ENCODE measurements at regions not wholly inside any gene's neighbourhood (a gene's known extent, or its start where the extent isn't known, plus 50 kb on each side); places are given as distances from the start of the nearest gene placed in this dataset.

DNA sequence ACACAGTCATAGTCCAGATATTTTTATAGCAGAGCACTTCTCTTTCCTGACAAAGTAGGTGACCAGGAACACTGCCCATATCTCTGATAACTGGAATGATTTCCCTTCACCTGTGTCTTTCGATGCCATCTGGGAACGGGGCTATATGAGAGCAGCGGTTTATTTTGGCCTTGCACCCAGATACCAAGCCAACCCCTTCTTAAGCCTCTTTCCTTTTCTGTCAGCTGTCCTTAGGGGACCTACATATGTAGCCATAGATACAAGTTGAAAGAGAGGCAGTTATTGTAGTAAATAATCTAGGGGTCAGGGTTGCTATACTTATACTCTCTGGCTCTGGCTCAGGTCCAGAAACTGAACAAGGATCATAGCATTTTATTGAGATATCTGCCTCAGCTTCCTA is 128.8 kb downstream of the NHLRC3 start:
- DNase-seq: no peak

GRCh38 chr13:39170711-39171110 is 132.5 kb downstream of the NHLRC3 start:
- DNase-seq: no peak

DNA sequence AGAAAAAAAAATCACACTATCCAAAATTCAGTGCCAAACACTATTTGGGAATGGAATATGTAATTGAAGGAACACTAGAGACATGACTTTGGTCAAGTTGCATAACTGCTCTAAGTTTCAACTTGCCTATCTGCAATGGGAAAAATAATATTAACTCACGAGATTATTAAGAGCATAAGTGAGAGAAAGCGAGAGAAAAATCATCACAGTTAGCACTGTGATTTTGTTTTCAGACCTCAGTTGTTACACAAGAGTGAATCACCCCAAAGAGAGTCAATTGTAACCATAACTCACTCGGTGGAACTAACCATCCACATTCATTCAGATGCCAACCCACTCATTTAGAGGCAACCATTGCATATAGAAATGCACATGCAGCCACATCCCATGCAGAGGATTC is 147.1 kb downstream of the NHLRC3 start:
- DNase-seq: no peak

- DNase-seq: no peak
These were observed 148.1 kb downstream of the NHLRC3 start for GRCh38 chr13:39186205-39186875.

DNA sequence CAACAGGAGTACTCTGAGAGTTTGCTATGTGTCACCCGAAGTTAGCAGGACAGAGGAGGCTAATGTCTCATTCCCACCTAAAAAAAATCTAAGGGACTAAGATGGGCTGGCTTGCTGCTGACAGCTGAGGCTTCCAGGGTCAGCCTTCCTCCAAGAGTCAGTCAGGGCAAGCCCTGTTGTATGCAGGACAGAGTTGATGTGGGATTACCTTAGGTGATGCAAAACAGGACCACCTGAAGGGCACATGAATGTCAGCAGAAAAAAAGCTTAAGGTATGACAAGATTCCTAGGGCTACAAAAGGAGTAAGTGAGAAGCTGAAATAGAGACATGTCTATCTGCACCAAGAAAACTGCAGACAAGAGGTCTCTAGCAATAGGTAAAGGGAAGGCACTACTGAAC is 151.5 kb downstream of the NHLRC3 start:
- no peak for DNase-seq

DNA sequence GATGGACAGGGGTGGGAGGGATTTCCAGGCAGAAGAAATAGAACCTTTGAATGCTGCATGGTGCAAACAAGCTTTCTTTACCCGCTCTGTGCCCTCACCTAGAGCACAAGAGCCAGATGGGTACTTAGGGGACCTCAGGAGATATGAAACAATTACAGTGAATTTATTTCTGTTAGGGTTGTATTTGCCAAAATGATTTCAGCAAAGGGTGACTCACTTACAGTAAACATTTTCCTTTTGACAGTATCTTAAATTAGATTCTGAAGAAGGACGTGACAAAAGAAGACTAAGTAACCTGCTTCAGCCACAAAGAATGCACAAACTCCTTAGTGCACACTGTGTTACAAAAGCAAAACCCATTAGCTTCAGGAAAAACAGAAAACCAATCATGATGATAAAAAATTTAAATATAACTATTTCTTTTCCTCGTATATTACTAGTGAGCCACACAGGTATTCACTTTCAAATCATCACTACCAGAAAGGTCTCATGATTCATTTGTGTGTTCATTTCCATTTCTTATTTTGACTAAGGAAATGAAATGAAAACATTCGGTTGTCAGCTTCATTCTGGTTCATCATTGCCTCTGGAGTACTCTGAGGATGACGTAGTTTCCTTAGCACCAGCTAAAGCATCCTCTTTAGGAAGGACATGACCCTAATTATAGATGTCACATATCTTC is 158.8 kb downstream of the NHLRC3 start:
- DNase-seq: no peak

- no peak for DNase-seq
These were observed 159.4 kb downstream of the NHLRC3 start for GRCh38 chr13:39197647-39198007.

- DNase-seq: no peak
These were observed 162.1 kb downstream of the NHLRC3 start for GRCh38 chr13:39200249-39200910.

GRCh38 chr13:39201180-39201579 is 162.9 kb downstream of the NHLRC3 start:
- DNase-seq: no peak

GRCh38 chr13:39202746-39203145 is 164.5 kb downstream of the NHLRC3 start:
- no peak for DNase-seq

- no peak for DNase-seq
These were observed 170.4 kb downstream of the NHLRC3 start for GRCh38 chr13:39208636-39209035.

- DNase-seq: no peak
These were observed 171.7 kb downstream of the NHLRC3 start for GRCh38 chr13:39209731-39210531.

GRCh38 chr13:39210961-39211534 is 172.8 kb downstream of the NHLRC3 start:
- DNase-seq: no peak

- no peak for DNase-seq
These were observed 177.7 kb downstream of the NHLRC3 start for GRCh38 chr13:39215971-39216370.

DNA sequence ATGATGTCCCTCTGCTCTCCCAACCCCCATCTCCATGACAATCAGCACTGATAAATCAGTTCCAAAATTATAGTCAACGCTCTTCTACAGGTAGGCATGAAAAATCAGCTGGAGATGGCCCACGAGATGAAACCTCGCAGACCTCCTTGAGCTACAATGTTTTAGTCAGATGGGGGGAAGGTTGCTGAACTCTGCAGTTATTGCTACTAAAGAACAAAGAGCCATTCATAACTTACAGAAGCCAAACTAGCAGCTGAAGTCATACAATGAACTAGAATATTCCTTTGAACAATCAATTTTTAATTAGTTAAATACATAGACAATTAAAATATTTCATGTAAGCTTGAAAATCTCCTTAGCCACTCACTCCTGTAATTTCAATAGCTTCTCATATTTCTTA is 179.2 kb downstream of the NHLRC3 start:
- no peak for DNase-seq

GRCh38 chr13:39224671-39225240 is 186.5 kb downstream of the NHLRC3 start:
- no peak for DNase-seq

DNA sequence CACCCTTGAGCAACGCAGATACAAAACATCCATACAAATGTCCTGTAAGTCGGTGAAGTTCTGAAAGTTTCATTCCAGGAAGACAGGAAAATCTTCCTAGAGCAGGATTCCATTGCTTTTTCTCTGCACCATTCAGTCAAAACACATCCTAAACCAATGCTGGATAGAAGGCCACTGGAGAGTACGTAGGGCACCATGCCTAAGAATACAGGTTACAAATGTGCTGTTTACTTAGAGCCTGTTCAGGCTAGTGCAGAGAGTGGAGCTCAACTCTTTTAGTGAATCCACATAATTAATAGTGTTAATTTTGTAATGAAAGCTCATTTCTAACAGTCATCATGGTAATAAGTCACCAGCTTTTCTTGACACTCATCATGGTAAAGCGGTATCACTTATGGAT is 187.6 kb downstream of the NHLRC3 start:
- no peak for DNase-seq

- DNase-seq: no peak
These were observed 188.1 kb downstream of the NHLRC3 start for GRCh38 chr13:39226359-39226758.

- DNase-seq: no peak
These were observed 194.2 kb downstream of the NHLRC3 start for GRCh38 chr13:39232401-39232980.

- DNase-seq: no peak
These were observed 194.7 kb downstream of the NHLRC3 start for GRCh38 chr13:39232999-39233398.

DNA sequence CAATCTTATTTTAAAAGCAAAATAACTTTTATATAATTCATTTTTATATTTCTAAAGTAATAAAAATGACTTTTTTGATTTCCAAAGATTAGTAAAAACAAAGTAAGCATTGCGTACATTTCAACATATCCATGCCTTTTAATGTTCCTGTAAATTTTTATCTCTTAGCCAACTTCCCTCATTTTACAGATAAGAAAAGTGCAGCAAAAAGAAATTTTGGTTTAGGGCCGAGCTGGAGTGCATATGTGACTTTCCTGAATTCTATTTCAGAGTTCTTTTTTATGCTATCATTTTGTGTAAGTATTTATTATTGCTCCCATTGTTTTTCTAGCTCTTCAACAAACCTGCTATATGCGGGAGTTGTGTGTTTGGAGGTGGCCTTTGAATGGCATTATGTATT is 195.3 kb downstream of the NHLRC3 start:
- DNase-seq: no peak

GRCh38 chr13:39244561-39245230 is 206.4 kb downstream of the NHLRC3 start:
- DNase-seq: peak; percentile 59
